ENCODE measurements at regions not wholly inside any gene's neighbourhood (a gene's known extent, or its start where the extent isn't known, plus 50 kb on each side); places are given as distances from the start of the nearest gene placed in this dataset.
"Not testable (repeated sequence)": the region's sequence is repeated elsewhere in the genome, so short reads cannot be mapped to it uniquely, and the experiment has no call there.

DNA sequence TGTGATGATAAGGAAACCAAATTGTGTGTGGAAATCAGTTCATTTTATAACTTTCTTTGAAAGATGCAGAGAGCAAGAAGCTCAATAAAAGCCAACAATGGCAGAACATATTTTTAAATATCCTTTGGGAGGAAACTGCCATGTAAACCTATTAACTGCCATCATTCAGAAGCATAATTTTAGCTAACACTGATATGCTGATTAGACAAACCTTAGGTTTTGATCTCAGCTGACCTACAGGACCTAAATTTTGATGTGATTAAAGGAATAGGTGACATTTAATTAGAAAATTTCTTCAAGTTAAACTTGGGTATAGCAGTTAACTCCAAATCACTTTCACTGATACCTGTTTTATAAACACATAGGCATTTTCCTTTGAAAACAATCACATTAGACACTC, 187.1 kb downstream of the TFAP2B start:
- H3K4me3 ChIP-seq (ENCODE audit: low read depth, low read length): no peak overlapping the region
- TF ChIP-seq, protein P1, sequence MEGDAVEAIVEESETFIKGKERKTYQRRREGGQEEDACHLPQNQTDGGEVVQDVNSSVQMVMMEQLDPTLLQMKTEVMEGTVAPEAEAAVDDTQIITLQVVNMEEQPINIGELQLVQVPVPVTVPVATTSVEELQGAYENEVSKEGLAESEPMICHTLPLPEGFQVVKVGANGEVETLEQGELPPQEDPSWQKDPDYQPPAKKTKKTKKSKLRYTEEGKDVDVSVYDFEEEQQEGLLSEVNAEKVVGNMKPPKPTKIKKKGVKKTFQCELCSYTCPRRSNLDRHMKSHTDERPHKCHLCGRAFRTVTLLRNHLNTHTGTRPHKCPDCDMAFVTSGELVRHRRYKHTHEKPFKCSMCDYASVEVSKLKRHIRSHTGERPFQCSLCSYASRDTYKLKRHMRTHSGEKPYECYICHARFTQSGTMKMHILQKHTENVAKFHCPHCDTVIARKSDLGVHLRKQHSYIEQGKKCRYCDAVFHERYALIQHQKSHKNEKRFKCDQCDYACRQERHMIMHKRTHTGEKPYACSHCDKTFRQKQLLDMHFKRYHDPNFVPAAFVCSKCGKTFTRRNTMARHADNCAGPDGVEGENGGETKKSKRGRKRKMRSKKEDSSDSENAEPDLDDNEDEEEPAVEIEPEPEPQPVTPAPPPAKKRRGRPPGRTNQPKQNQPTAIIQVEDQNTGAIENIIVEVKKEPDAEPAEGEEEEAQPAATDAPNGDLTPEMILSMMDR (IDR thresholded peaks at IDR 0.05; ENCODE audit: borderline replicate concordance, insufficient read depth, low read depth, low read length): no peak

DNA sequence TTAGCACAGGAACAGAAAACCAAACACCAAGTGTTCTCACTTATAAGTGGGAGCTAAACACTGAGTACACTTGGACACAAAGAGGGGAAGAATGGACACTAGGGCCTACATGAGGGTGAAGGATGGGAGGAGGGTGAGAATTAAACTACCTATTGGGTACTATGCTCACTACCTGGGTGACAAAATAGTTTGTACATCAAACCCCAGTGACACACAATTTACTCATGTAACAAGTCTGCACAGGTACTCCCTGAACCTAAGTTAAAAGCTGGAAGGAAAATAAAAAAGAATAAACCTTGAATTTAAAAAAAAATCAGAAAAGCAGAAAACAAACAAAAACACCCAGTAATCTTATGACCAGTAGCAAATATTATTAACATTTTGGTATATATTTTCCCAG, 188.6 kb downstream of the TFAP2B start:
- TF ChIP-seq, protein P1 (IDR thresholded peaks at IDR 0.05; ENCODE audit: borderline replicate concordance, insufficient read depth, low read depth, low read length): no peak
- H3K4me3 ChIP-seq (ENCODE audit: low read depth, low read length): no peak overlapping the region

DNA sequence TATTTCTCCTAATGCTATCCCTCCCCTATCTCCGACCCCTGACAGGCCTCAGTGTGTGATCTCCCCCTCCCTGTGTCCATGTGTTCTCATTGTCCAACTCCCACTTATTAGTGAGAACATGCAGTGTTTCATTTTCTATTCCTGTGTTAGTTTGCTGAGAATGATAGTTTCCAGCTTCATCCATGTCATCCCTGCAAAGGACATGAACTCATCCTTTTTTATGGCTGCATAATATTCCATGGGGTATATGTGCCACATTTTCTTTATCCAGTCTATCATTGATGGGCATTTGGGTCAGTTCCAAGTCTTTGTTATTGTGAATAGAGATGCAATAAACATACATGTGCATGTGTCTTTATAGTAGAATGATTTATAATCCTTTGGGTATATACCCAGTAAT, 190.0 kb downstream of the TFAP2B start:
- not testable (repeated sequence) for H3K4me3 ChIP-seq (ENCODE audit: low read depth, low read length)

DNA sequence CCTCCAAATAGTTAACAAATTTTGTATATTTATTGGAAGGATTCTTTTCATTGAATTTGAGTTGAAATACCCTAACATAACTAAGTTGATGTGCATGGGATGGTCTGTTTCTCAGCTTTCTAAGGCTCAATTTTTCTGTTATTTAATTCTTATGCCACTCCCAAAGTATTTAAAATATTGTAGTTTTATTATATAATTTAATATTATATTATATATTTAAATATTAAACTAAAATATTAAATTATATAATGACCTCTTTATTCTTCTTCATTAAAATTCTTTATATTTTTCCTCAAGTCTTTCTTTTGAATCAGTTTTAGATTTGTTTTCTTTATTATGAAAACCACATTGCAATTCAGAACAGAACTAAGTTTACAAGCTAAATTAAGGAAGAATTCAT, 194.7 kb downstream of the TFAP2B start:
- TF ChIP-seq, protein P1 (IDR thresholded peaks at IDR 0.05; ENCODE audit: borderline replicate concordance, insufficient read depth, low read depth, low read length): no peak
- H3K4me3 ChIP-seq (ENCODE audit: low read depth, low read length): no peak overlapping the region

DNA sequence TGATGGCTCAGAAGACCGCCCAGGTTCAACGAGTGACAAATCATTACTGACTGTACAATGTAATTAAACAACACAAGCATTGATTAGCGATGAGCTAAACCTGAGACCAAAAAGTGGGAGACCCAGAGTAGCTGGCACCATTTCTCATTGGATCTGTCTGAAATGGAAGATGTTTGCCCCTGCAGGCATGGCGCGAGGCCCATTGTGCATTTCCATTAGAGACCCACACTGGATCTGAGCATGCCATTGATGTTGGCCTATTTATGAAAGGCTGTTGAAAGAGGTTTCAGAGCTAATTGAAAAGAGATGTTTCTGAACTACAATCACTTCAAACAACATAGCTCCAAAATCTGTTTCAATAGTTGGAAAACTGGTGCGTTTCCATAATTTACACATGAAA, 196.7 kb downstream of the TFAP2B start:
- TF ChIP-seq, protein P1 (IDR thresholded peaks at IDR 0.05; ENCODE audit: borderline replicate concordance, insufficient read depth, low read depth, low read length): no peak
- H3K4me3 ChIP-seq (ENCODE audit: low read depth, low read length): no peak overlapping the region

DNA sequence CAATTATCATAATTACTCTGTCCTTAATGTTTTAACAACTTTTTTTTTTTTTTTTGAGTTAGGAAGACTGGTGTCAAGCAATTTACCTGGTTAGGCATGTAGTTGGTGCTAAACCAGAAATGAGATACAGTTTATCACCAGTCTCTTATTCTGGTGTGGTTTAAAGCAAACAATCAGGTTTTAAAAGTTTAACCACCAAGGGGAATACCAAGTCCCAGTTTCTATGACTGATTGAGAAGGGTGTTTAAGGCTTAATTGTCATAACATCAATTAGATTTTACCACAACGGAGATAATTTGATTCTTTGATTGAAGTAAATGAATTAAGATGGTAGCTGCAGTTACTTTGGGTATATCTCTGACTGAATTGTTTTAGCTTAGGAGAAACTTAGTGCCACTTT, 197.8 kb downstream of the TFAP2B start:
- TF ChIP-seq, protein P1 (IDR thresholded peaks at IDR 0.05; ENCODE audit: borderline replicate concordance, insufficient read depth, low read depth, low read length): no peak
- no peak overlapping the region for H3K4me3 ChIP-seq (ENCODE audit: low read depth, low read length)

DNA sequence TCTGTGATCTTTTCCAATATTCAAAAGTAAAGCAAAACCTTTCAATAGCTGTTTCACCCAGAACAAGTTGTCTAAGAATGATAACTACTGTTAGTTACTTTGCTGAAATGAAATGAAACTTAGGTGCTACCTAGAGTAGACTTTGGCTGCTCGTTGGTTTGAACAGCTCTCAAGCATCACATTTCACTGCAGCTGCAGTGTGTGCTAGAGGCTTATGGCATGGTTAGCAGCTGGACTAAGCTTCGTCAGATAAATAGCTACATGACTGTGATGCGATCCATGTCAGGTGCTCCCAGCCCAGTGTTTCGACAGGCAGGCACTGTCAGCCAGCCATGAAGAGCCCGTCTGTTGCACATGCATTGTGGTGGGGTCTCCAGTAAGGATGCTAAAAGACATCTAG, 201.1 kb downstream of the TFAP2B start:
- H3K4me3 ChIP-seq (ENCODE audit: low read depth, low read length): no peak overlapping the region

More for the DNA sequence above, 201.1 kb downstream of the TFAP2B start:
- TF ChIP-seq, protein P1 (IDR thresholded peaks at IDR 0.05; ENCODE audit: borderline replicate concordance, insufficient read depth, low read depth, low read length): no peak

Measured in GM12875 (cell line).